NCI-H510A (cell line): ENCODE measurements at regions not wholly inside any gene's neighbourhood (a gene's known extent, or its start where the extent isn't known, plus 50 kb on each side); places are given as distances from the start of the nearest gene placed in this dataset.

Experiments
- DNase-seq: peaks from one replicate; lab custom pipeline; 2025; lab: John Stamatoyannopoulos, UW

DNA sequence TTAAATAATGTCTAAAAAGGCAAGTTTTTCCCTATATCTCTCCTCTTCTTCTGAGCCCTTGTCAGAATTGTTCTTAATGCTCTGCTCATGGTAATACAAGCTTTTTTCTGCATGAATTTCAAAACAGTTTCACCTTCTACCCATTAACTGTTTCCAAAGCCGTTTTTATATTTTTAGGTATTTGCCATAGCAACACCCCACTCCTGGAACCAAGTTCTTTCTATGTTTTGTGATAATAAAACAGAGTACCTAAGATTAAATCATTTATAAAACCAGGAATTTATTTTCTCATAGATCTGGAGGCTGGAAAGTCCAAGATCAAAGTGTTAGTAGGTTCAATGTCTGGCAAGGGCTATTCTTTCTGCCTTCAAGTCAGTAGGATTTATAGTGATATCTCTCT lies 497.4 kb downstream of the ETS1 start:
- no peak for DNase-seq

- DNase-seq = no peak
Observed at GRCh38 chr11:128086794-128087193, 500.6 kb downstream of the ETS1 start.

DNA sequence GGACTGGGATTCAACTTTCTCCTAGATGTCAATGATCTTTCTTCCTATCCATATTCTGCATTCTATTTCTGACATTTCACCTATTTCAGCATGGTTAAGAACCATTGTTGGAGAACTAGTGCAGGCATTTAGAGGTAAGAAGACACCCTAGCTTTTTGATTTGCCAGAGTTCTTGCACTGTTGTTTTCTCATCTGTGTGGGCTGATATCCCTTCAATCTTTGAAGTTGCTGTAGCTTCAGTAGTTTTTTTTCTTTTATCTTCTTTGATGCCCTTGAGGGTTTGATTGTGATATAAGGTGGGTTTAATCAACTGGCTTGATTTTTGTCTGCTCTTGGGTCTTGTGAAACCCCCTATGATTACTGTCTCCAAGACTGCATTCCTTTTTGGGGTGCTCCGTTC lies 502.1 kb downstream of the ETS1 start:
- no peak for DNase-seq

GRCh38 chr11:128082574-128082973 lies 504.8 kb downstream of the ETS1 start:
- DNase-seq = no peak

DNA sequence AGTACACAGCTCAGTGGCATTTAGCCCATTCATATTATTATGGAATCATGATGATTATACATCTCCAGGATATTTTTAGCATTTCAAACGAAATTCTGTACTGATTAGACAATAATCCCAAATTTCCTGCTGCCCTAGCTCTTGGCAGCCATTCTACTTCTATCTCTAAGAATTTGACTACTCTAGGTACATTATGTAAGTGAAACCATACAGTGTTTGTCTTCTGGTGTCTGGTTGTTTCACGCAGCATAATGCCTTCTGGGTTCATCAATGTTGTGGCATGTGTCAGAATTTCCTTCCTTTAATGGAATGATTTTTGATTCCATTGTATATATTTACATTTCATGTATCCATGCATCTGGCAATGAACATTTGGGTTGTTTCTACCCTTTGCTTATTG lies 517.7 kb downstream of the ETS1 start:
- no peak for DNase-seq

DNA sequence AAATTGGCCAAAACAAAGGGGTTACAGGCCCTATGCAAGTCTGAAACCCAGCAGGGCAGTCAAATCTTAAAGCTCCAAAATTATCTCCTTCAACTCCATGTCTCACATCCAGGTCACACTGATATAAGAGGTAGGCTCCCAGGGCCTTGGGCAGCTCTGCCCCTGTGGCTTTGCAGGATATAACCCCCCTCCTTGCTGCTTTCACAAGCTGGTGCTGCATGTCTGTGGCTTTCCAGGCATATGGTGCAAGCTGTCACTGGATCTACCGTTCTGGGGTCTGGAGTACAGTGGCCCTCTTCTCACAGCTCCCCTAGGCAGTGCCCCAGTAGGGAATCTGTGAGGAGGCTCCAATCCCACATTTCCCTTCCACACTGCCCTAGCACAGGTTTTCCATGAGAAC lies 519.6 kb downstream of the ETS1 start:
- no peak for DNase-seq

DNA sequence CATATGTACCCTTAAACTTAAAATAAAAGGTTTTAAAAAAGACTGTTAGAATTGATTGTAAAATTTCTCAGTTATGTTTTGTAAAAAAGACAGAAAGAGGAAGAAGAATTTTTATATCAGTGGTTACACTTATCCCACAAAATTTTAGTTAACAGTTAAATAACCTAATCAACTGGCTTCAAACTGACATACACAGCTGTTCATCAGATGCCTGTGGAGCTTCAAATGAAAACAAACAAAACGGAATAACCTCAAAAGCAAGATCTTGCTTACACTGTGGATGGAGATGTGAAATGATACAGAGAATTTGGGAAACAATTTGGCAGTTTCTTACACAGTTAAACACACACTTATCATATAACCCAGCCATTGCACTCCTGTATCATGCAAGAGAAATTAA lies 521.0 kb downstream of the ETS1 start:
- no peak for DNase-seq

GRCh38 chr11:128061281-128061871 lies 526.0 kb downstream of the ETS1 start:
- DNase-seq = peak; percentile 63

- no peak for DNase-seq
Observed at GRCh38 chr11:128058580-128059208, 528.7 kb downstream of the ETS1 start.

GRCh38 chr11:128057786-128058395 lies 529.5 kb downstream of the ETS1 start:
- DNase-seq = no peak

- DNase-seq = no peak
Observed at GRCh38 chr11:128055576-128056217, 531.7 kb downstream of the ETS1 start.

DNA sequence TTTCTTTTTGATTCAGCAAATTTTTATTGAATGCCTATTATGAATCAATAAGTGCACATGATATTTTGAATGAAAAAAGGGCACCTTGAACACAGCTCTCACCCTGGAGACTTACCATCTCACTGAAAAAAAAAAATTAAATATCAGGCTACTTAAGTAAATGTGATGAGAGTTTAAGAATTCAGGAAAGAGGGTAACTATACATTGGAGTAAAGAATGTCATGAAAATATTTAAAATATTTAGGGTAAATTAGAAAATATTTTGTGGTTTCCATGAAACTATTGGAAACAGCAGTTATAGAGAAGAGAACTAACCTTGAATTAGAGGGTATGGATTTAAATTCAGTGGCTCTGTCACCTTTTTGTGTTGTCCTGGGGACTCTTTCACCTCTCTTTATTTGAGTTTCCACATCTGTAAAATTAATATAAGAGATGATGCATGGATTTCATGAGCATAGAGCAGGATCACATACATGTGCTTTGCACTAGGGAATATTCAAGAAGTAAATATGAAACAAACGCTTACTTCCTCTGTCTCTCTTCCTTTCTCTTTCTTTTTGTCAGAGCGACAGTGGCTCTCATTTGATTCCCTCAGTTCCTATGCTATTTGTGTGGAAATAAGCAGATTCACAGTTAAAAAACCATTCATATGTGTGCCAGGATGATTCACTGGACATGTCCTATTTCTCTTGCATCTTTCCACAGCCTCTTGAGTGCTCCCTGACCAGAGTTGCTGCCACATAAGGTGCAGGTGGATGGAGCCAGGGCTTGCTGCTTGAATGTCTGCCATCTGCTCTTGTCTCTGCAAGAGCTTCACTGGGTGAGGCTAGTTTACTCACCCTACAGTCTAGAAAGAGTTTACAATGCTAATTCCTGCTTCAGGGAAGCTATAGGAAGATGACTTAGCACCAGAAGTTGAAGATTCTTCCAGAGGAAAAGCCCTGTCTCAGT lies 533.1 kb downstream of the ETS1 start:
- no peak for DNase-seq

DNA sequence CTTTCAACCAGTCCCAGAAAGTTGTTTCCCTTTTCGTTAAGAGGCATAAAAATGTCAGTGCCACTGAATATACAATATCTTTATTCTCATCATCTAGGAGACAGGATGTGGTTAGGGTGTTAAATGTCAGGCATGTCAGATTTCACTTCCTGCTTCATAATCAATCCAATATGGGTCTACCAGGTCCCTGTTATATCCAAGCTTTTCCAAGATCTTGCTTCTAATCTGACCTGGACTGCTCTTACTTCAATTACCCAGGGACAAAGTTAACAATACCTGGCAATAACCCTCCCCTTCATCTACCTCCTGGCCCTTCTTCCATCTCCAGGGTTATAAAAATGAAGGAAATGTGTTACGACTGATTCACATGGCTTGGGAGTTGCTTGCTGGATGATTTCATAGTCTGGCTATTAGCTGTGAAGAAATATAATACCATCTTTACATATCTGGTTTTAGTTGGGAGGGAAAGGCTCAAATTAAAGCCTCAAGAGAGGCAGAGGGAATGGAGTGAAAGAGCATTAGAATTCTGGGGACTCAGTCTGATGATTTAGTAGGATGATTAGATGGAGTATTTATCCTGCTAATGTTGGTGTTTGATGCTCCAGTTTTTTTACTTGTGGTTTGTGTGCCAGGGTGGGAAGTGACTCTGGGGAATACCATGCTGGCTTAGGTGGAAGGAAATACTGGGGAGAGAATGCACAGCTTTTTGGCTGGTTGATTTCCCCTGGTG lies 534.3 kb downstream of the ETS1 start:
- no peak for DNase-seq

GRCh38 chr11:128048121-128048520 lies 539.2 kb downstream of the ETS1 start:
- no peak for DNase-seq

DNA sequence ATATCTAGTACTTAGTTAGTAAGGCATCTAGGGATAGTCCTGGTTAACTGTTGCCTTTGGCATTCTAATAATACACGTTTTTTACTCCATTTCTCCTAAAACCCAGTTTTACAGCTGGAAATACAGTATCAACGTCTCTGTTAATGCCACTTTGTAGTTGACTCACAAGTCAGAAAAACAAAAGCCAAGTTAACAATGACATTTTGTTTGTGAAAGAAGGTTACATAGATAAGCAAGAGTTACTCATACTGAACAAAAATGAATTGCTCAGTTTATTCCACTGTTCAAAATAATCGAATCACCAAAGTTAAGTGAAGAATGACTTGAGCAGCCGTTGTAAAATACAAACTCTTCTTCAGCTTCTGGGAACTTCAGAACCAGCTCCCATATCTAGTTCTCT lies 540.3 kb downstream of the ETS1 start:
- DNase-seq = no peak

- no peak for DNase-seq
Observed at GRCh38 chr11:128046213-128046612, 541.1 kb downstream of the ETS1 start.

DNA sequence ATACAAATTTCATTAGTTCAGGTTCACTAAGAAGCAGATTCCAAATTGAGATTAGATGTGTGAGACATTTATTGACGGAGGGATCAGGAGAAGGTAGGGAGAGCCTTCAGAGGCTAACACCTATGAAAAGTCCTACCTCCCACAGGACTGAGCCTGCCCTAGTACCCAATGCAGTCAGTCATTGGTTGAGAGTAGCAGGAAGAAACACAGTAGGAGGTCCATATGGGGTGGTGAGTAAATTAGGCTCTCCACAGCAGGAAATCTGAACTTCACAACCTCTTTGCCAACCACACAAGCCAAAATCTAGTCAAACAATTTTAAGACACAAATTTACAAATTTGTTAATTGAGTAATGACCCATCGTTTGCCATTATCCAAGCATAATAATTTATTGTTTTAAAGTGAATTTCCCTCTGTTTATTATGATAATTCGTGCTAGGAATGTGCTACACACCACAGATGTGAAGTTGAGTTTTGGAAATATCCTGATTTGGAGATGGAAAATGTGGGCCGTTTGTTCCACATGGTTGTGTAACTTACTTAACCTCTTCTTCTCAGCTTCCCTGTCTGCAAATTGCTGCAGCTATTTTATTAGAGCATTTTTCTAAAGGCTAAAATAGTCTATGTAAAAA lies 542.1 kb downstream of the ETS1 start:
- no peak for DNase-seq

- no peak for DNase-seq
Observed at GRCh38 chr11:128042290-128042751, 545.0 kb downstream of the ETS1 start.

DNA sequence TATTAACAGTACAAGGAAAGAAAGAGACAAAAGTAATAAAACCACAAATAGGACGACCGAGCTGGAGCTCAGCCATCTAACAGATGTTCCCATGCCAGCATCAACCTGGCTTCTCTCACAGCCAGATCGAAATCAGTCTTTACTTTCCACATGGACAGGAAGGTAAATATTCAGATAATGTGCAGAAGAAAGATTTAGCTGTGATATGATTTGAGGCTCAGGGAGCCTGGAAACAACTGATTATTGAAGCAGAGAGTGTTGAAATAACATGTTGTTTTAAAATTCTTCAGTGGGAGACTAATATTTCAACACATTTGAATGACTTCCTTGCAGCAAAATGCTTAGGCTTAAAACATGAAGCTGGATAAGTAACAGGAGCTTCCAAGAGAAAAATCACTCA lies 546.8 kb downstream of the ETS1 start:
- DNase-seq = no peak

DNA sequence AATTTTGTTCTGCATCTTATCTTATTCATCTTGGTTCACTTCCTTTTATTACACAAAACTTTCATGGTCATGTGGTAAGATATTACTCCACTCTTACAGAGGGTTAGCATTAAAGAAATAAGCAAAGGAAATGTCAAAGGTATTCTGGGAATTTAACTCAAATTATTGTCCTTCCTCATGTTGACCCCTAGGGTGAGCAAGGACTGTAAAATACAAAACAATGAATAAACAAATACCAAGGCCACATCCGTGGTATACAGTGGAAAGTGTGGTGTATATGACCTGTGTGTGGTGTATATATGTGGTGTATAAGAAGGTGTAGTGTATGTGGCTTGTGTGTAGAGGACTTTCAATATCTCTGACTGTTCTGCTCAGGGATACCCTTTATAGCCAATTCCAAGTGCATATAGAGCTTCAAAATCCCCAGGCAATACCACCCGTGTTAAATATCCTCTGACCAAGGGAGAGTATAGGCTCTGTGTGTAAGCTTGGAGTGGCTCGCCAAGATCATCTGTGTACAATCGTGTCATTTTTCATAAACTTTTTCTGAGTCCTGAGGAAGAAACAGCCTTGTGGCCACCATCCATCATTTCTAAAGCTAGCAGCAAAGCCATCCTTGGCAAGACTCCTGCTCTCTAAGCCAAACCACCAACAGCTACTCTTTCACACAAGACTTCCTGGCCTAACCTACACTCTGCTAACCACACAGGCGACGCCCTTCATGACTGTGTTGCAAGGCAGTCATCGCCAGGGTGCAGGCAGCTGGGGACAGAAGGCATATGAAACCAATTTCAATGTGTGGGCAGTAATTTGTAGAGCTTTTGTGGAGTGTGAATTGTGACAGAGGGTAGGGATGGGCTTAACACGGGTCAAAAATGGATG lies 548.0 kb downstream of the ETS1 start:
- no peak for DNase-seq
